ENCODE measurements at regions not wholly inside any gene's neighbourhood (a gene's known extent, or its start where the extent isn't known, plus 50 kb on each side); places are given as distances from the start of the nearest gene placed in this dataset.

GRCh38 chr1:55376897-55377296 lies 161.7 kb upstream of the USP24 start:
- Histone ChIP-seq H3K79me2 (ENCODE audit: insufficient read depth, low read length) (no peaks in the 10 kb centered on the region), H3K4me1 (ENCODE audit: insufficient read depth, low read length) (no peaks in the 10 kb centered on the region), H3K9ac (ENCODE audit: extremely low read depth, insufficient read length, low read length) (no peak overlapping the region), H2BK120ac (ENCODE audit: low read depth, low read length, poor library complexity, severe bottlenecking) (no peak overlapping the region), H3K4ac (ENCODE audit: low read depth, low read length) (no peak overlapping the region), H3K27me3 (ENCODE audit: insufficient read depth, low read length) (no peaks in the 10 kb centered on the region), H2AK5ac (ENCODE audit: insufficient read length, low read length) (no peak overlapping the region), H4K20me1 (ENCODE audit: control insufficient read depth, insufficient read depth, insufficient read length) (no peaks in the 10 kb centered on the region), H3K9me3 (ENCODE audit: control insufficient read depth, low read depth, low read length) (no peaks in the 10 kb centered on the region), H3K14ac (ENCODE audit: insufficient read depth, low read length) (no peak overlapping the region), H3K56ac (ENCODE audit: insufficient read length, low read depth, low read length) (no peak overlapping the region), H3K4me2 (ENCODE audit: insufficient read depth, insufficient read length, low read length) (no peak overlapping the region), H4K8ac (replicated peaks; ENCODE audit: insufficient read length, low read depth, low read length) (no peak overlapping the region), H2BK12ac (ENCODE audit: insufficient read length, low read depth, low read length) (no peak overlapping the region), H3K27ac (ENCODE audit: insufficient read length, low read depth, low read length) (no peak overlapping the region), H3T11ph (ENCODE audit: low read length) (no peak overlapping the region), H2BK15ac (ENCODE audit: low read depth, low read length) (no peak overlapping the region), H4K5ac (ENCODE audit: insufficient read length, low read depth, low read length) (no peak overlapping the region), H3K18ac (ENCODE audit: insufficient read length, low read depth, low read length) (no peak overlapping the region), H3K79me1 (ENCODE audit: insufficient read depth, low read depth, low read length, poor library complexity, severe bottlenecking) (no peaks in the 10 kb centered on the region), H2BK5ac (ENCODE audit: insufficient read length, low read length) (no peak overlapping the region), H4K91ac (ENCODE audit: insufficient read length, low read depth, low read length) (no peak overlapping the region), H3K23ac (ENCODE audit: insufficient read length, low read depth, low read length) (no peak overlapping the region), H2BK20ac (ENCODE audit: low read depth, low read length, poor library complexity, severe bottlenecking) (no peak overlapping the region), H3K23me2 (ENCODE audit: insufficient read length, low read depth, low read length, poor library complexity, severe bottlenecking) (no peaks in the 10 kb centered on the region), H2AFZ (ENCODE audit: low read length) (no peak overlapping the region)
- H3K9me3 Mint-ChIP-seq, result no peaks in the 10 kb centered on the region
- DNase-seq, result no peak
- no peaks in the 10 kb centered on the region for H3K36me3 Mint-ChIP-seq (ENCODE audit: insufficient read depth in 1 of 3, low read depth in 3 of 3)
- no peak overlapping the region for H3K27ac Mint-ChIP-seq
- no CpG with 5 or more reads among the region's 1 CpG for WGBS (ENCODE audit: extremely low coverage, insufficient read length, low lambda C conversion rate)
- peaks cover 1% of the 10 kb centered on the region; the same call in 1 of the 2 replicates for H3K27me3 Mint-ChIP-seq (ENCODE audit: low read depth)
- H3K4me3 Mint-ChIP-seq, result no peak overlapping the region
- no peak for TF ChIP-seq CTCF (conservative IDR thresholded peaks at IDR 0.05)
- H3K4me1 Mint-ChIP-seq, result no peaks in the 10 kb centered on the region

Data from H9 (cell line).